HCT116 (cell line): ENCODE measurements at regions not wholly inside any gene's neighbourhood (a gene's known extent, or its start where the extent isn't known, plus 50 kb on each side); places are given as distances from the start of the nearest gene placed in this dataset.

Source experiments
- ATAC-seq: fragments of 200-7000 bp; cut with Tn5 transposase; 2 replicates; pipeline ENCODE4 v1.9.1; 2020; ENCODE audit warnings: mild to moderate bottlenecking, moderate library complexity
- BruUV-seq: library from RNA; stranded (reverse); fragments of 400-500 nt; replicated peaks from 2 replicates; lab custom pipeline; 2021; lab: Mats Ljungman, UMichigan
- CTCF ChIA-PET: fragments of 300-600 bp; sonication (Branson Sonifier 250); formaldehyde crosslinking; loops from one replicate; lab custom pipeline; 2021; ENCODE audit warnings: antibody characterized with exemption; lab: Charles Lee
- POLR2A ChIA-PET: fragments of 300-600, 350-600 bp; sonication (Branson Sonifier 250); formaldehyde crosslinking; loops from one replicate; lab custom pipeline; 2021; ENCODE audit warnings: antibody characterized with exemption; lab: Charles Lee
- RAD21 ChIA-PET, 2 experiments: fragments of 300-600 bp; sonication (Branson Sonifier 250); formaldehyde crosslinking; loops; one replicate each; lab custom pipeline; 2023; ENCODE audit warnings: low total read pairs in 2 of 2; ENCODE audit not compliant: uncharacterized antibody in 2 of 2, unreplicated experiment in 2 of 2, low non-redundant PET in 1 of 2; lab: Charles Lee
- DNase-seq: peaks from one replicate; pipeline ENCODE4 v3.0.0-alpha.2; 2010; ENCODE audit warnings: low read depth, low spot score
- H2AFZ ChIP-seq: fragments of 200-600 bp; shearing (Covaris generic), sonication (generic); 2 replicates; pipeline ENCODE4 v1.6.1; 2017; ENCODE audit warnings: low read depth, mixed run types, mixed read lengths, antibody characterized with exemption, low read length; ENCODE audit not compliant: poor library complexity, severe bottlenecking
- H3K27ac ChIP-seq: 2 replicates; pipeline ENCODE4 v1.5.1; 2012; ENCODE audit warnings: low read depth, low read length
- H3K27me3 ChIP-seq: fragments of 200-600 bp; sonication (generic); 2 replicates; pipeline ENCODE4 v1.6.1; 2016; ENCODE audit warnings: mixed run types, low read length, mixed read lengths; ENCODE audit not compliant: insufficient read depth
- H3K36me3 ChIP-seq, 2 experiments: fragments of 200-500 bp in 1 of 2; fragments of 200-600 bp in 1 of 2; sonication (Bioruptor generic) in 1 of 2; sonication (generic) in 1 of 2; 2 replicates each; pipeline versions ENCODE4 v1.5.1 to v1.6.1; 2014 to 2016; ENCODE audit warnings: low read length in 2 of 2, inconsistent platforms in 1 of 2, mixed read lengths in 1 of 2, mixed run types in 1 of 2; ENCODE audit not compliant: insufficient read depth in 2 of 2, control insufficient read depth in 1 of 2
- H3K4me1 ChIP-seq, 2 experiments: fragments of 200-600 bp in 1 of 2; sonication (generic) in 1 of 2; 2 replicates each; pipeline versions ENCODE4 v1.5.1 to v1.6.1; 2012 to 2017; ENCODE audit warnings: low read length in 2 of 2, inconsistent platforms in 1 of 2, mild to moderate bottlenecking in 1 of 2, mixed read lengths in 1 of 2, mixed run types in 1 of 2, moderate library complexity in 1 of 2; ENCODE audit not compliant: insufficient read depth in 2 of 2, control insufficient read depth in 1 of 2
- H3K4me2 ChIP-seq: fragments of 200-600 bp; sonication (generic); 2 replicates; pipeline ENCODE4 v1.6.1; 2017; ENCODE audit warnings: mixed run types, low read length, mixed read lengths
- H3K4me3 ChIP-seq, 2 experiments: fragments of 200-600 bp in 1 of 2; sonication (generic) in 1 of 2; replicated peaks in 1 of 2; 2 replicates each; pipeline ENCODE4 v1.5.1; 2011 to 2016; ENCODE audit warnings: low read length in 2 of 2, control low read depth in 1 of 2, low read depth in 1 of 2, mild to moderate bottlenecking in 1 of 2, mixed read lengths in 1 of 2, mixed run types in 1 of 2
- H3K79me2 ChIP-seq: fragments of 200-600 bp; sonication (generic); 2 replicates; pipeline ENCODE4 v1.6.1; 2017; ENCODE audit warnings: mild to moderate bottlenecking, mixed run types, low read length, moderate library complexity, mixed read lengths; ENCODE audit not compliant: insufficient read depth
- H3K9ac ChIP-seq: fragments of 200-600 bp; sonication (generic); 2 replicates; pipeline ENCODE4 v1.6.1; 2016; ENCODE audit warnings: low read length, mixed read lengths
- H3K9me2 ChIP-seq: fragments of 200-600 bp; sonication (generic), shearing (Covaris generic); 2 replicates; pipeline ENCODE4 v1.6.1; 2017; ENCODE audit warnings: mixed run types, mild to moderate bottlenecking, moderate library complexity; ENCODE audit not compliant: insufficient read depth
- H3K9me3 ChIP-seq, 2 experiments: fragments of 200-500 bp in 1 of 2; fragments of 200-600 bp in 1 of 2; sonication (Bioruptor generic) in 1 of 2; sonication (generic) in 1 of 2; 2 replicates each; pipeline ENCODE4 v1.6.1; 2014 to 2017; ENCODE audit warnings: low read length in 2 of 2, mixed read lengths in 2 of 2, inconsistent platforms in 1 of 2, low read depth in 1 of 2, mild to moderate bottlenecking in 1 of 2, mixed run types in 1 of 2, moderate library complexity in 1 of 2; ENCODE audit not compliant: control insufficient read depth in 1 of 2, insufficient read depth in 1 of 2
- H4K20me1 ChIP-seq: fragments of 200-600 bp; sonication (generic), shearing (Covaris generic); 2 replicates; pipeline ENCODE4 v1.6.1; 2017; ENCODE audit warnings: mixed run types, mild to moderate bottlenecking, moderate library complexity; ENCODE audit not compliant: insufficient read depth
- CBX3 ChIP-seq: IDR thresholded peaks from 2 replicates; pipeline ENCODE4 v1.6.1; 2012; ENCODE audit warnings: low read depth
- CTCF ChIP-seq, 3 experiments: fragments of 200-600 bp in 1 of 3; sonication (generic) in 1 of 3; IDR thresholded peaks in 2 of 3; conservative IDR thresholded peaks in 1 of 3; 2 replicates each; pipeline ENCODE4 v1.5.1; 2012 to 2017; ENCODE audit warnings: low read depth in 2 of 3, low read length in 2 of 3, antibody characterized with exemption in 1 of 3, borderline replicate concordance in 1 of 3, control low read depth in 1 of 3, mild to moderate bottlenecking in 1 of 3, mixed read lengths in 1 of 3, mixed run types in 1 of 3, moderate library complexity in 1 of 3; ENCODE audit not compliant: insufficient read depth in 1 of 3
- ELF1 ChIP-seq: IDR thresholded peaks from 2 replicates; pipeline ENCODE4 v1.6.1; 2012; ENCODE audit warnings: low read depth, borderline replicate concordance
- FOSL1 ChIP-seq: IDR thresholded peaks from 2 replicates; pipeline ENCODE4 v1.6.1; 2012; ENCODE audit warnings: low read depth
- JUND ChIP-seq: IDR thresholded peaks from 2 replicates; pipeline ENCODE4 v1.6.1; 2012
- SIN3A ChIP-seq: IDR thresholded peaks from 2 replicates; pipeline ENCODE4 v1.6.1; 2012; ENCODE audit warnings: low read depth
- YY1 ChIP-seq: IDR thresholded peaks from 2 replicates; pipeline ENCODE4 v1.6.1; 2011; ENCODE audit warnings: low read length, low read depth, moderate library complexity, mild to moderate bottlenecking; ENCODE audit not compliant: insufficient replicate concordance; ENCODE audit errors: extremely low read depth
- ZBTB33 ChIP-seq: IDR thresholded peaks from 2 replicates; pipeline ENCODE4 v1.6.1; 2011; ENCODE audit warnings: mild to moderate bottlenecking, low read length, moderate library complexity; ENCODE audit not compliant: insufficient replicate concordance; ENCODE audit errors: extremely low read depth
- intact Hi-C: fragments of 100-400 bp; cut with micrococcal nuclease; formaldehyde crosslinking; loops from 2 replicates; pipeline ENCODE4 v1.10.0; 2022

- Histone ChIP-seq H2AFZ (no peak overlapping the region), H3K27ac (no peak overlapping the region), H3K4me3 (no peak overlapping the region), H3K9me2 (no peaks in the 10 kb centered on the region; the same call in 1 of the 2 replicates), H3K4me2 (no peak overlapping the region), H3K36me3 (no peaks in the 10 kb centered on the region), H3K79me2 (no peaks in the 10 kb centered on the region), H3K27me3 (no peaks in the 10 kb centered on the region), H3K9ac (no peak overlapping the region), H4K20me1 (no peaks in the 10 kb centered on the region), H3K4me1 (no peaks in the 10 kb centered on the region), H3K9me3 (no peaks in the 10 kb centered on the region)
- no peak for TF ChIP-seq FOSL1
- TF ChIP-seq ZBTB33 = no peak
- TF ChIP-seq CTCF (IDR thresholded peaks at IDR 0.05 in 2 of 3, conservative IDR thresholded peaks at IDR 0.05 in 1 of 3; ENCODE audit: borderline replicate concordance in 1 of 3, insufficient read depth in 1 of 3, low read depth in 2 of 3, low read length in 2 of 3) = no peak
- no peak for TF ChIP-seq SIN3A
- no peak for TF ChIP-seq CBX3
- no peak for TF ChIP-seq YY1
- no peak for TF ChIP-seq ELF1
- no peak for TF ChIP-seq JUND
- BruUV-seq = no TSS peak
- CTCF ChIA-PET = no interaction called here
- ATAC-seq (no peak), DNase-seq (no peak)
- intact Hi-C loops = no loop called here
- POLR2A ChIA-PET = no interaction called here
- RAD21 ChIA-PET = no interaction called here
These were observed 110.3 kb downstream of the NXNL2 start for GRCh38 chr9:88645172-88645878.
